CD14-positive monocyte (primary cell): ENCODE measurements at regions not wholly inside any gene's neighbourhood (a gene's known extent, or its start where the extent isn't known, plus 50 kb on each side); places are given as distances from the start of the nearest gene placed in this dataset.
A peak's percentile ranks its signal among the peaks of the same experiment; 100 is the strongest.

Source experiments
- DNase-seq, 3 donors: peaks; one replicate each; pipeline ENCODE4 v3.0.0-alpha.2; 2011 to 2022
- H2AFZ ChIP-seq: 2 replicates; pipeline ENCODE4 v1.6.0; 2012; ENCODE audit warnings: mild to moderate bottlenecking, low read depth, low read length, inconsistent platforms; ENCODE audit not compliant: insufficient read depth, poor library complexity, severe bottlenecking
- H3K27ac ChIP-seq, 2 donors: 1 replicate in 1 of 2; 2 replicates in 1 of 2; pipeline ENCODE4 v1.5.1; 2012 to 2013; ENCODE audit warnings: low read length in 2 of 2, control low read depth in 1 of 2, inconsistent platforms in 1 of 2, low read depth in 1 of 2, mild to moderate bottlenecking in 1 of 2
- H3K27me3 ChIP-seq, 2 donors: one replicate each; pipeline versions ENCODE4 v1.6.0 to v1.6.1; 2011 to 2013; ENCODE audit warnings: low read length in 2 of 2; ENCODE audit not compliant: control insufficient read depth in 2 of 2, insufficient read depth in 2 of 2
- H3K36me3 ChIP-seq, 2 donors: replicated peaks in 1 of 2; 1 replicate in 1 of 2; 2 replicates in 1 of 2; pipeline versions ENCODE4 v1.5.1 to v1.6.1; 2012 to 2013; ENCODE audit warnings: low read length in 2 of 2, control low read depth in 1 of 2, inconsistent platforms in 1 of 2, mild to moderate bottlenecking in 1 of 2; ENCODE audit not compliant: insufficient read depth in 2 of 2, control insufficient read depth in 1 of 2
- H3K4me1 ChIP-seq, 2 donors: 1 replicate in 1 of 2; 2 replicates in 1 of 2; pipeline versions ENCODE4 v1.5.1 to v1.6.1; 2012 to 2013; ENCODE audit warnings: low read length in 2 of 2, control low read depth in 1 of 2, inconsistent platforms in 1 of 2, mild to moderate bottlenecking in 1 of 2, moderate library complexity in 1 of 2; ENCODE audit not compliant: insufficient read depth in 2 of 2, control insufficient read depth in 1 of 2
- H3K4me2 ChIP-seq: replicated peaks from 2 replicates; pipeline ENCODE3; 2012; ENCODE audit warnings: low read length, moderate library complexity, mild to moderate bottlenecking; ENCODE audit not compliant: poor library complexity, severe bottlenecking; ENCODE audit errors: extremely low read depth
- H3K4me3 ChIP-seq, 3 experiments: fragments of 200-600 bp in 1 of 3; sonication (generic) in 1 of 3; replicated peaks in 1 of 3; 1 replicate in 2 of 3; 2 replicates in 1 of 3; pipeline ENCODE4 v1.5.1; 2011 to 2013; ENCODE audit warnings: low read length in 3 of 3, mild to moderate bottlenecking in 3 of 3, control low read depth in 2 of 3, low read depth in 2 of 3, inconsistent platforms in 1 of 3, moderate library complexity in 1 of 3
- H3K79me2 ChIP-seq: 2 replicates; pipeline ENCODE4 v1.6.0; 2012; ENCODE audit warnings: mild to moderate bottlenecking, control low read depth, inconsistent platforms, low read length, moderate library complexity; ENCODE audit not compliant: insufficient read depth
- H3K9ac ChIP-seq: 2 replicates; pipeline ENCODE4 v1.6.0; 2017; ENCODE audit warnings: low read length, mild to moderate bottlenecking; ENCODE audit not compliant: insufficient read depth, poor library complexity, severe bottlenecking
- H3K9me3 ChIP-seq, 2 donors: replicated peaks in 1 of 2; 1 replicate in 1 of 2; 2 replicates in 1 of 2; pipeline versions ENCODE4 v1.5.1 to v1.6.1; 2012 to 2013; ENCODE audit warnings: low read length in 2 of 2, control low read depth in 1 of 2; ENCODE audit not compliant: control insufficient read depth in 1 of 2, insufficient read depth in 1 of 2
- H4K20me1 ChIP-seq: 2 replicates; pipeline ENCODE4 v1.6.0; 2012; ENCODE audit warnings: mild to moderate bottlenecking, low read length, control low read depth, moderate library complexity; ENCODE audit not compliant: insufficient read depth
- H3K27ac Mint-ChIP-seq, 7 donors: one replicate each; pipeline ENCODE4 v1.8.0; 2020; ENCODE audit warnings: mild to moderate bottlenecking in 7 of 7, mixed read lengths in 7 of 7, moderate library complexity in 6 of 7, inconsistent platforms in 2 of 7
- H3K27me3 Mint-ChIP-seq, 3 donors: one replicate each; pipeline ENCODE4 v1.8.0; 2021 to 2022; ENCODE audit warnings: low read depth in 3 of 3, mild to moderate bottlenecking in 3 of 3, mixed read lengths in 3 of 3, moderate library complexity in 3 of 3, inconsistent platforms in 1 of 3
- H3K36me3 Mint-ChIP-seq, 2 donors: one replicate each; pipeline ENCODE4 v1.8.0; 2020; ENCODE audit warnings: mixed read lengths in 2 of 2, inconsistent platforms in 1 of 2, mild to moderate bottlenecking in 1 of 2
- H3K4me1 Mint-ChIP-seq: one replicate; pipeline ENCODE4 v1.8.0; 2020; ENCODE audit warnings: mild to moderate bottlenecking, mixed read lengths
- H3K4me3 Mint-ChIP-seq, 2 donors: one replicate each; pipeline ENCODE4 v1.8.0; 2020; ENCODE audit warnings: mild to moderate bottlenecking in 2 of 2, mixed read lengths in 2 of 2, moderate library complexity in 1 of 2
- H3K9me3 Mint-ChIP-seq, 7 donors: one replicate each; pipeline ENCODE4 v1.8.0; 2020 to 2022; ENCODE audit warnings: mixed read lengths in 7 of 7, mild to moderate bottlenecking in 6 of 7, moderate library complexity in 6 of 7, inconsistent platforms in 2 of 7
- CTCF ChIP-seq: fragments of 200-600 bp; IDR thresholded peaks from one replicate; pipeline ENCODE4 v1.8.0; 2022; ENCODE audit warnings: antibody characterized with exemption, mild to moderate bottlenecking
- WGBS: methylation state at CpG from one replicate; pipeline ENCODE4 v1.1.5; 2013; ENCODE audit warnings: missing lambda C conversion rate; ENCODE audit not compliant: insufficient coverage; 5-methylcytosine and 5-hydroxymethylcytosine counted together
- intact Hi-C, 2 donors: fragments of 100-400 bp; cut with micrococcal nuclease; formaldehyde crosslinking; loops; one replicate each; pipeline versions ENCODE4 v1.15.0 to v1.15.1; 2023

- Histone ChIP-seq H4K20me1 (no peaks in the 10 kb centered on the region), H3K36me3 (no peaks in the 10 kb centered on the region), H2AFZ (no peak overlapping the region), H3K27ac (no peak overlapping the region), H3K9me3 (no peaks in the 10 kb centered on the region), H3K4me3 (no peak overlapping the region), H3K27me3 (no peaks in the 10 kb centered on the region), H3K4me1 (no peaks in the 10 kb centered on the region), H3K79me2 (no peaks in the 10 kb centered on the region), H3K4me2 (no peak overlapping the region), H3K9ac (no peak overlapping the region)
- Mint-ChIP-seq H3K4me1 (no peaks in the 10 kb centered on the region), H3K36me3 (no peaks in the 10 kb centered on the region), H3K27me3 (no peaks in the 10 kb centered on the region), H3K9me3 (peaks cover 0 to 8% (median 0%) of the 10 kb centered on the region in 7 donors), H3K4me3 (no peak overlapping the region), H3K27ac (peak overlapping the region in 1 of 7 donors; percentile 38)
- 79% methylated on average over 2 of the region's 3 CpGs for WGBS
- no peak for DNase-seq
- no peak for TF ChIP-seq CTCF
- intact Hi-C loops: no loop called here
These were observed 373.4 kb downstream of the LMX1A start for GRCh38 chr1:164983023-164983650.

- WGBS: 40% methylated on average over 1 of the region's 1 CpG
- TF ChIP-seq CTCF: no peak
- no peaks in the 10 kb centered on the region for H3K4me1 ChIP-seq
- H3K27me3 Mint-ChIP-seq: no peaks in the 10 kb centered on the region
- H3K4me1 Mint-ChIP-seq: no peaks in the 10 kb centered on the region
- no peaks in the 10 kb centered on the region for H3K27me3 ChIP-seq
- H3K4me3 Mint-ChIP-seq: no peak overlapping the region
- H3K9me3 ChIP-seq: no peaks in the 10 kb centered on the region
- no peaks in the 10 kb centered on the region for H3K79me2 ChIP-seq
- H2AFZ ChIP-seq: no peak overlapping the region
- H3K27ac Mint-ChIP-seq: no peak overlapping the region
- no peaks in the 10 kb centered on the region for H4K20me1 ChIP-seq
- no peak overlapping the region for H3K27ac ChIP-seq
- intact Hi-C loops: no loop called here
- no peak overlapping the region for H3K4me3 ChIP-seq
- H3K9me3 Mint-ChIP-seq: peaks cover 0 to 8% (median 0%) of the 10 kb centered on the region in 7 donors
- H3K9ac ChIP-seq: no peak overlapping the region
- H3K36me3 ChIP-seq: no peaks in the 10 kb centered on the region
- no peak for DNase-seq
- H3K4me2 ChIP-seq: no peak overlapping the region
- no peaks in the 10 kb centered on the region for H3K36me3 Mint-ChIP-seq
These were observed 374.0 kb downstream of the LMX1A start for GRCh38 chr1:164982545-164982944.
